ENCODE measurements at regions not wholly inside any gene's neighbourhood (a gene's known extent, or its start where the extent isn't known, plus 50 kb on each side); places are given as distances from the start of the nearest gene placed in this dataset.

GRCh38 chr12:125882141-125882540 is 816.9 kb downstream of the AACS start:
- TF ChIP-seq CTCF (IDR thresholded peaks at IDR 0.05): no peak
- no peak for TF ChIP-seq EP300 (IDR thresholded peaks at IDR 0.05)
- TF ChIP-seq POLR2AphosphoS5 (IDR thresholded peaks at IDR 0.05): no peak

Measured in stomach (tissue), 4 donors.